ENCODE measurements at regions not wholly inside any gene's neighbourhood (a gene's known extent, or its start where the extent isn't known, plus 50 kb on each side); places are given as distances from the start of the nearest gene placed in this dataset.
"Not testable (repeated sequence)": the region's sequence is repeated elsewhere in the genome, so short reads cannot be mapped to it uniquely, and the experiment has no call there.

GRCh38 chr14:38001501-38001900 lies 206.2 kb upstream of the SSTR1 start:
- DNase-seq = no peak
- in situ Hi-C loops (cut with MboI; ENCODE audit: low pct_unique_long_range_greater_than_20kb, low sequenced_read_pairs) = no loop called here

GRCh38 chr14:38003746-38004609 lies 203.7 kb upstream of the SSTR1 start:
- DNase-seq = no peak
- in situ Hi-C loops (cut with MboI; ENCODE audit: low pct_unique_long_range_greater_than_20kb, low sequenced_read_pairs) = no loop called here

GRCh38 chr14:38004610-38004879 lies 203.2 kb upstream of the SSTR1 start:
- DNase-seq = no peak
- in situ Hi-C loops (cut with MboI; ENCODE audit: low pct_unique_long_range_greater_than_20kb, low sequenced_read_pairs) = no loop called here

- in situ Hi-C loops (cut with MboI; ENCODE audit: low pct_unique_long_range_greater_than_20kb, low sequenced_read_pairs); DNase-seq: not testable (repeated sequence)
These were observed 196.5 kb upstream of the SSTR1 start for GRCh38 chr14:38011156-38011555.

GRCh38 chr14:38012056-38012455 lies 195.6 kb upstream of the SSTR1 start:
- in situ Hi-C loops (cut with MboI; ENCODE audit: low pct_unique_long_range_greater_than_20kb, low sequenced_read_pairs) = no loop called here
- no peak for DNase-seq

GRCh38 chr14:38016497-38016896 lies 191.2 kb upstream of the SSTR1 start:
- DNase-seq = no peak
- in situ Hi-C loops (cut with MboI; ENCODE audit: low pct_unique_long_range_greater_than_20kb, low sequenced_read_pairs) = no loop called here

- no peak for DNase-seq
- in situ Hi-C loops (cut with MboI; ENCODE audit: low pct_unique_long_range_greater_than_20kb, low sequenced_read_pairs) = no loop called here
These were observed 185.8 kb upstream of the SSTR1 start for GRCh38 chr14:38021861-38022260.

GRCh38 chr14:38022775-38023174 lies 184.9 kb upstream of the SSTR1 start:
- in situ Hi-C loops (cut with MboI; ENCODE audit: low pct_unique_long_range_greater_than_20kb, low sequenced_read_pairs) = no loop called here
- DNase-seq = no peak

- in situ Hi-C loops (cut with MboI; ENCODE audit: low pct_unique_long_range_greater_than_20kb, low sequenced_read_pairs) = no loop called here
- DNase-seq = no peak
These were observed 169.5 kb upstream of the SSTR1 start for GRCh38 chr14:38038171-38038570.

- no peak for DNase-seq
- in situ Hi-C loops (cut with MboI; ENCODE audit: low pct_unique_long_range_greater_than_20kb, low sequenced_read_pairs) = no loop called here
These were observed 168.7 kb upstream of the SSTR1 start for GRCh38 chr14:38038986-38039385.

GRCh38 chr14:38039496-38039895 lies 168.2 kb upstream of the SSTR1 start:
- DNase-seq = no peak

GRCh38 chr14:38040411-38040810 lies 167.3 kb upstream of the SSTR1 start:
- in situ Hi-C loops (cut with MboI; ENCODE audit: low pct_unique_long_range_greater_than_20kb, low sequenced_read_pairs) = no loop called here
- DNase-seq = no peak

More at GRCh38 chr14:38039496-38039895, 168.2 kb upstream of the SSTR1 start:
- in situ Hi-C loops (cut with MboI; ENCODE audit: low pct_unique_long_range_greater_than_20kb, low sequenced_read_pairs) = no loop called here

GRCh38 chr14:38042322-38042721 lies 165.4 kb upstream of the SSTR1 start:
- no peak for DNase-seq
- in situ Hi-C loops (cut with MboI; ENCODE audit: low pct_unique_long_range_greater_than_20kb, low sequenced_read_pairs) = no loop called here

- no peak for DNase-seq
- in situ Hi-C loops (cut with MboI; ENCODE audit: low pct_unique_long_range_greater_than_20kb, low sequenced_read_pairs) = no loop called here
These were observed 163.0 kb upstream of the SSTR1 start for GRCh38 chr14:38044710-38045109.

- in situ Hi-C loops (cut with MboI; ENCODE audit: low pct_unique_long_range_greater_than_20kb, low sequenced_read_pairs) = no loop called here
- no peak for DNase-seq
These were observed 162.2 kb upstream of the SSTR1 start for GRCh38 chr14:38045461-38045860.

- DNase-seq = no peak
- in situ Hi-C loops (cut with MboI; ENCODE audit: low pct_unique_long_range_greater_than_20kb, low sequenced_read_pairs) = no loop called here
These were observed 161.5 kb upstream of the SSTR1 start for GRCh38 chr14:38046160-38046559.

- in situ Hi-C loops (cut with MboI; ENCODE audit: low pct_unique_long_range_greater_than_20kb, low sequenced_read_pairs) = no loop called here
- DNase-seq = no peak
These were observed 160.4 kb upstream of the SSTR1 start for GRCh38 chr14:38047195-38047902.

- in situ Hi-C loops (cut with MboI; ENCODE audit: low pct_unique_long_range_greater_than_20kb, low sequenced_read_pairs) = no loop called here
- no peak for DNase-seq
These were observed 154.0 kb upstream of the SSTR1 start for GRCh38 chr14:38053666-38054065.

GRCh38 chr14:38056270-38056669 lies 151.4 kb upstream of the SSTR1 start:
- in situ Hi-C loops (cut with MboI; ENCODE audit: low pct_unique_long_range_greater_than_20kb, low sequenced_read_pairs) = no loop called here
- no peak for DNase-seq

GRCh38 chr14:38062223-38062622 lies 145.5 kb upstream of the SSTR1 start:
- in situ Hi-C loops (cut with MboI; ENCODE audit: low pct_unique_long_range_greater_than_20kb, low sequenced_read_pairs) = not testable (repeated sequence)

More at GRCh38 chr14:38062223-38062622, 145.5 kb upstream of the SSTR1 start:
- not testable (repeated sequence) for DNase-seq

Measured in KBM-7 (cell line).